Dermis microvascular lymphatic vessel endothelial cell (primary cell): ENCODE measurements at regions not wholly inside any gene's neighbourhood (a gene's known extent, or its start where the extent isn't known, plus 50 kb on each side); places are given as distances from the start of the nearest gene placed in this dataset.

Experiments used
- DNase-seq, 2 donors: peaks; one replicate each; pipeline versions ENCODE4 v3.0.0 to v3.0.0-alpha.2; 2010; ENCODE audit warnings: low read depth in 2 of 2

DNA sequence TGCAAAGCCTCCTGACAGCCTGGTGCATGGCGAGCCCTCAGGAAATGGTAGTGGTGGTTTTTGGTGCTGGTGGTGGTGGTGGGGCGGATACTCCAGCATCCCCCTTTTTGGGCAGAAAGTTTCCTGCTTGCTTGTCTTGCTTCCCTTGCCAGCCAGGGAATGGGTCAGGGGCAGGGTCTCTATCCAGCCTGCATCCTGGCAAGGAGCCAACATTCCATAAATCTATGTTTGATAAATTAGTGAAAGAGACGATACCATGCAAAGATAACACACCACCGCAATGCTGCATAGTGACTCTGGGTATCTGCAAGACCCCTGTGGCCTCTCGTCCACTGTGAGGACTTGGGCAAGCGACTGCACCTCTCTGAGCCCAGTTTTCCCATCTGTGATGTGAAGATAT lies 246.2 kb downstream of the LRFN2 start:
- no peak for DNase-seq

DNA sequence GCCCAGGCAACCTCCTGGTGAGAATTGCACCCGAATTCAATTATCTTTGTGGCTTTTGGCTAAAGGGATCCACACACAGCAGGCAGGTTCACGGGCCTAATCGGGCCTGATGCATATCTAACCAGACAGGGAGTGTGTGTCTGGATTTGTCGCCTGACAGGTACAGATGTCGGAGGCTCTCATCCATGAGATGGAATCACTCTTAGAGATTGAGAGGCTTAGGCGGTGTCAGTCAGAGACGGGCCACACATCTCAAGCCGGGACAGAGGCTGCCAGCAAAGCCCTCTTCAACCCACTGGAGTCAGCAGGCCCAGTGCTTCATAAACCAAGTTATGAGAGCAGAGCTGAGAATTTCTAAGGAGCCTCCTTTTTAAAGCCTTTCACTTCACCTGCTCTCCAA lies 247.0 kb downstream of the LRFN2 start:
- DNase-seq = no peak

DNA sequence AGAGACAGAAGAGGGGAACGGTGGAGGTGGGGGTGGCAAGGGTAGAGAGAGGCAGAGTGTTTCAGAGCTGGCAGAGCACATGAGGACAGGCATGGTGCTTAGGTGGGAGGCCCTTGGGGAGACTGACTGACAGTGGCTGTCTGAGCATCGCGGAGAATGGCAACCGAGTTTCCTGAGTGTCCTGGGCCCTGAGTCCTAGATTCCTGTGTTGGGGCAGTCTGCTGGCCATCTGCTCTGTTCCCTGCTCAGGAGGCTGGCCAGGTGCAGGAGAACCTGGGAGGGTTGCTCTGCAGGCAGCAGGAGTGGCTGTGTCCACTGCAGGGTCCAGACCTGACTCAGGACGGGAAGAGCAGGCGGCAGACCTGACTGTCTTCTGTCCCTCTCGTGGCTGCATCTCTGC lies 248.9 kb downstream of the LRFN2 start:
- DNase-seq = no peak

DNA sequence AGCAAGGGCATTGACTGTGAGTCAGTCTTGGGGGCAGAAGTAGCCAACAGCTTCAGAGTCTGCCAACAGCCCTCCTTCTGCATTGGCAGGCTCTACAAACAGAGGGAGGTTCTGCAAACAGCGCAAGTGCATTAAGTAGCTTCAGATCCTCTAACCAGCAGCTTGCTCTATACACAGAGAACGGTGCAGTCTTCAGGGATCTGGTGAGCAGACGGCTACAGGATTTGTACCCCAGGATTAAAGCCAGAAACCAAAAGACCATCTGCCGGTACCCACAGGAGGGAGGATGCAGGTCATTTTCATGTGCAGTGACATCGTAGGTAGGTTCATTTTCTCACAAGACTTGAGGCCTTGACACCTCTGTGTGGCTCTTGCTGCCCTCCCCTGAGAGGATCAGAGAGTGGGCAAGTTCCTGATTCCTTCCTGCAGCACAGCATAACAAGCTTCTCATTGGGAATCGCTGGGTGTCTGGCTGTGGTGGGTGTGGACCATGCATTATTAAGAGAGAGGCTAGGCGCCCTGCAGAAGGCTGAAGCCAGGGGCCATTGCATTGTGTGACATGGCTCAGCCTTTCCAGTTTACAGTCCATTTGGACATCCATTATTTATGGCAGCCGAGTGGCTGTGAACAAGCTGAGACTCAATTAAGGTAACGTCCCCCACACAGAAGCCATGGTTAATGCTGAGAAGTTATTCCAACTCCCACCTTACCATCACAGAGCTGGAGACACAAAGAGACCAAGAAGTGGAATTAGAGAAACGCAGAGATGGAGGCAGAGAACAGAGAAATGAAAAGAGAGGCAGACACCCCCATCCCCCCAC lies 250.0 kb downstream of the LRFN2 start:
- DNase-seq = no peak

DNA sequence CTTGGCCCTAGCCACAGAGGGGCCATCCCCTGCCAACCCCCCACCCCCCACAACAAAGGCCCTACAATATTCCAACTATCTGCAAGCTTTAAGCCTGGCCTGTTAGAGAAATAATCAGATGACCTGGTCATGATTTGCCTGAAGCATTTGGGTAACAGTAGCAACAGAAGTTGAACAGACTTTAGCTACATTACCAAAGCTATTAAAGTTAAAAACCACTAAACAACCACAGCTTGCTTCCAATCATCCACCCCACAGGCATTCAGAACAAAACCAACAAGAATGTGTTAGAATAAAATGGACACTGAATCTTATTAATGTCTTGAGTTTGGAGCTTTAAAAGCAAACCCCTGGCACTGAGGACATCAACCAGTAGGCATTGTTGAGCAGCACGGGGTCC lies 250.9 kb downstream of the LRFN2 start:
- DNase-seq = no peak

DNA sequence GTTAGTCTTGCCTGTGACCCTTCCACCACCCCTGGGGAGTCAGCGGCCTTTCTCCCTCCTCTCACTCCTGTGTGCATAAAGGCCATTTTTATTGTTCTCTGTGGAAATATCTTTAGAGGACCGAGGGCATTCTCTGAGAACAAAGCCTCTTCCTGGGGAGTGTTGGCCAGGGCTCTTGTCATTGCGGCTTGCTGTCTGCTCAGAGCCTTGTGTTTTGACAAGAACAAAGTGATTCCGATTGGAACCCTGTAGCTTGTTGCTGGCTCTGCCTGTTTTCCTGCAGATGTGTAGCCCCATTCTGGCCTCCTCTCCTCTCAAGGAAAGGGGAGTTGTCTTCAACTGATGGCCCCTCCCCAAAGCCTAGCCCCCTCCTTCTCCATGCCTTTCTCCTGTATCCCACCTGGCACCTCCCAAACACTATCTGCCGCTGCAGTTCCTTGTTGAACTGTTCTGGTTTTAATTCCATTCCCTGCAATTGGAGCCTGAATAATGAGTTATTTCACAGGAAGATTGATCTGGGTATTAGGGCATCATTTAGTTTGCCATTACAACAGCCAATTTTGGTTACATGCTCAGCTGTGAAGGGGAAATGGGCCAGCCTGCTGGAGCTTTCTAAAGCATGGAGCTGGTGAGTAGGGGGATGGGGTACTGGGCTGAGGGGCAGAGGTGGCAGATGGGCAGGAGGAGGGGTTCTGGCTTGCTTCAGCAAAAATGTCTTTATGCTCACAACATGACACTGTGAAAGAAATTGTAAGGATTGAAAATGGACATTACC lies 252.5 kb downstream of the LRFN2 start:
- DNase-seq = no peak

DNA sequence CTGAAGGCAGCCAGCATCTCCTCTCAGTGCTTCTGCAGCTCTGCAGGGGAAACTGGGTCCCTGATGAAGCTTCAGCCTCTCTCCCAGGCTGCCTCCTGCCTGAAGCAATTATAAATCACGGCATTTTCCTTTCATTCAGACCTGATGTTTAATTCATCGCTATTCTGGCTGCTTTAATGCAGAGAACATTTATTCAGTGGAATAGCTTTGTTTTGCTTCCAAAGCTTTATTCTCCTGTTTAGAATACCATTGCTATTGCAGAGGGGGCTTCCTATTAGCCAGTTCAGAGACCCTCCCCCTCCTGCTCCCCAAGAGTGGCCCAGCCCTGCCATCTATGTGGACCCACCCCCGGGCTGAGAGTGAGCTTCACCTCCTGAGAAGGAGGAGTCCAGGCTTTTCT lies 255.6 kb downstream of the LRFN2 start:
- DNase-seq = no peak

DNA sequence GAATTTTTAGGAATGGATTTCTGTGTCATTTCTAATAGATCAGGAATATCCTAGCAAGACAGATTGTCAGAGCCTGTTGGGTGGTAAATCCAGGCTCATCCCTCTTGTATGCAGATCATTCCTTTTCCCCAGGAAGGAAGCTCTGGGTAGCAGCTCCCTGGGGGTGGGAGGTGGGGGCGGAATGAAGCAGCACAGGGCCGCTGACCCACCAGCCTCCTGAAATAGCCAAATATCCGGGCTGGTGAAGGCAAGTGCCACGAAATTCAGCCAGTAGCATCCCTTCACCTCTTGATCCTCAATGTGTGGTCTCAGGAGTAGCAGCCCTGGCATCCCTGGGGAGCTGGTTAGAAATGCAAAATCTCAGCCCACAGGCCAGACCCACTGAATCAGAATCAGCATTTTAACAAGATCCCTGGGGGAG lies 256.9 kb downstream of the LRFN2 start:
- no peak for DNase-seq

DNA sequence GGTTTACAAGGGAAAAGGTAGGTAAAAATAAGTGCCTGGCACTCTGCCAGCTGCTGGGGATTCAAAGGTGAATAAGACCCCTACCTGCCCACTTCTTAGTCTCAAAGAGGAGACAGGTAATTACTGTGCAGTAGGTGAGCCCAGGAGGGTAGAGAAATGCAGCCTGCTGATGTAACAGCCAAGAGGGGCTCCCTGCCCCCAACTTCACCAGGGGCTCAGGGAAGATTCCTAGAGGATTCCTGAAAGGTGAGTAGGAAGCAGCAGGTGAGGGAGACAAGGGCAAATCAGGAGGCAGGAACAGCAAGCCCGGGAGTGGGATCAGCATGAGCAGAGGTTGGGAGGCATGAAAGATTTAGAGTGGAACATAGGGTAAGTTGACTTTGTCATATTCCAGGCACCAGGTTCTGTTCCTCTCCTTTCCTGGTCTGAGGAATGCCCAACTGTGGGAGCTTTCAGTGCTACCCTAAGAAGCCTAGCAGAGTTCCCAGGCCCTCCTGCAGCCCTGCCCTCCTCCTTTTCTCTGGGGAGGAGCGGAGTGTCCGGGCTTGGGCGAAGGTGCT lies 258.1 kb downstream of the LRFN2 start:
- DNase-seq = no peak

DNA sequence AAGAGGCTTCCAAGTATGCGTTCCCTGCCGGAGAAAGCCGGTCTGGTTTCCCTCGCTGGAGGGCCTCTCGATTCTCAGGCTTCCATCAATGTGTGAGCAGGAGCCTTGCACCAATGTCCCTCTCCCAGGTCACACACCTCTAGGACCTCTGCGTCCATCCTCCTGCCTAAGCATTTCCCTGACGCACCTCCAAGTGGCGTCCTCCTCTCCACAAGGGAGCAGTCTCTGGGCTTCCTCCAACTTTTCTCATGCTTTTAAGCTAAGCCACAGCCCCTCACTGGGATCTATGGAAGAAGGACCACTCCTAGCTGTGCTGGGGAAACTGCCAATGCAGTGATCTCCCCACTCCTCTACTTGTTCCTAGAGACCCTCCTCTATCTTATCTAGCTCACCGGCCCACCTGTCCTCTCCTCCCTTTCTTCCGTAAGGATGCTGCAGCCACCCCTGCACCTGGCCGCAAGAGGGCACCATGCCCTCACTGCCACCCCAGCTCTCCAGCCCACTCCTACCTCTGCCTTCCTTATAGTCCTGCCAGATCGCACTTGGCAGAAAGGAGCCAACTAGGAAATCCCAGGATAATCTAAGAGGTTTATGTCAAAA lies 258.7 kb downstream of the LRFN2 start:
- peak in 1 of 2 donors; percentile 9 for DNase-seq

DNA sequence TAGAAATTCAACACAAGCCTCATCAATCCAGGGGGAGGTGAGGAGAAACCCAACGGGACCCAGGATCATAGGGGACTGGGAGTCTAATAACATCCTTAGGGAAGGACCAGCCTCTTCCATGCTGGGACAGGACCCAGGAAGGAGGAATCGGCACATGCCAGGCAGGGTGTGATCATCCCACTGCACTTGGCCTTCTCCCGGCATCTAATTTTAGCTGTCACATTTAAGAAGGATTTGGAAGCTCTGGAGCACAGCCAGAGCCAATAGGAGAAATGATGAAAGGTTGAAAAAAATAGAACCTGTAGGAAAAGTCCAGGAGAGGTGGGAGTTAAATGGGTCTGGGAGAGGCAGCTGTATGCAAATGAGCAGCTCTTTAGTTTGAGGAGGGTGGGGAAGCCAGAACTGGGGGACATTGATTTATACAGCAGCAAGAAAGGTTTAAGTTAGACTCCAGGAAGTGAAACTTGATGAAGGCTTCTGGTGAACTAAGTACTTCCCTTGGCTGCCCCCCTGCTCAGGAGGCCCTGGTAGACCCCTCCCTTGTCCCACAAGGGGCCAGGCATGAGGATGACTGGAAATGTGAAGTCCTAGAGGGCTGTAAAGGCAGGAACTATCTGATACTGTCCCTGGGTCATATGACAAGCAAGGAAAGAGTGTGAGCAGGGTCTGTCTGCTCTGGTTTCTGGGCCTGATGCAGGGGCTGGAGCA lies 260.3 kb downstream of the LRFN2 start:
- DNase-seq = no peak

DNA sequence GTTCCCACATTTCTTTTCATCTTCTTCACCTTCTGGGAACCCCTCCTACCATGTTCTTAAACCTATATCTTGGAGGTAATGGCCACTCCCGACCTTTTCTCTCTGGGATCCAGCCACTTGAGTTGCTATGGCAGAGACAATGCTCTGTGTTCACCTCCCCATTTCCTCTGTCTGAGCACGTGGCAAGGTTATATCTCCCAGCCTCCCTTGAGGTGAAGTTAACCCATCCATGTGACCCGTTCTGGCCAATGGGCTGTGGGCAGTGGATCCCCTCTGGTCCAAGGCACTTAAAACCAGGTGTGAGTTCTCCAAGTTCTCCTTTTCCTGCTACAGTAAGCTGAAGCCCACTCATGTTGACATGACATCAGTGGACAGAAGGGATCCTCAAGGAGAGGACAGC lies 261.4 kb downstream of the LRFN2 start:
- no peak for DNase-seq

DNA sequence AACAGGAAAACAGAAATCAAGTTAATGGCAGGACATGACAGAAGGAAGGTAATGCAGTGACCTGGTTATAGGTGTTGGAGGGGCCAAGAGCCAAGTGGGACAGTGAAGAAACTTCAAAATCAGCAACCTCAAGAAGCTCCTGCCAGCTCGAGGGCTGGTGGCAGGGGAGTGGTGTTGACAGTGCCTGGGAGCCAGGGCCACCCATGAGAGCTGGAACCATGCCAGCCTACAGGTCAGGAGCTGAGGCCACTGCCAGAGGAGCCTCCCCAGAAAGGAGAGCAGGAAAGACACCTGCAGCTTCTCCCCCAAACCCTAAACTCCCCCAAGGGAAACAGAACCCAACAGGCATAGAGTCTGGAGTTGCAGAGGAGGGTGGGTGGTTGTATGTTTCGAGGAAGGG lies 262.1 kb downstream of the LRFN2 start:
- DNase-seq = no peak

DNA sequence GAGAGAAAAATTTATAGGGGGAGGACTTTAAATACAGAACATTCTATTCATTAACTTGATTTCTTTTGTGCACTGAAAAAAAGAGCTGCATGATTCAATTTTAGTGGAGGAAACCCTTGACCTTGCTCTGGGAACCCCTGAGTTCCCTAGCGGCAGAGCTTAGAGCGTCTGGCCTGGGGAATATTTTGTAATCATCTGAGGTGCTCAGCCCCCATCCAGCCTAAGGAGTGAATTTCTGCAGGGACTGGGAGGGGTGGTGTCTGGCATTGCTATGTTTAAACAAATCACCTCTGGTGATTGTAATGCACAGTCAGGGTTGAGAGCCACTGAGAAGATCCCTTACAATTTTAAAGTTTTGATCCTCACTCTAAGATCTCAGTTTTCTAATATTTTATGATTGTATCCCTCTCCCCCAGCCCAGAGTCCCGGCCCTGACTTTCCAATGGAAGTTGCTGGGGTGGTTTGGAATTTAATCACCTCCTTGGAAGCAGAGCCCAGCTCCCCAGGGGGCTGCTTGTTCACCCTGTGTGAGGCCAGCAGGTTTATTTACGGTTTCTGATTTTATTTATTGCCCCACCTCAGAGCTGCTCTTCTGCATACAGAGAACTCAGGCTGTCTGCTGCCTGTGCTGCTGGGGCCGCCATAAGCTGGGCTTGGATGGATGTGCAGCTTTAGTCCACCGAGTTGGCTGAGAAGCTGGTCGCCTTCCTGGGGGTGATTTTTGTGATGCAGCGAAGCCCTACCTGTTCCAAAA lies 263.1 kb downstream of the LRFN2 start:
- DNase-seq = no peak

DNA sequence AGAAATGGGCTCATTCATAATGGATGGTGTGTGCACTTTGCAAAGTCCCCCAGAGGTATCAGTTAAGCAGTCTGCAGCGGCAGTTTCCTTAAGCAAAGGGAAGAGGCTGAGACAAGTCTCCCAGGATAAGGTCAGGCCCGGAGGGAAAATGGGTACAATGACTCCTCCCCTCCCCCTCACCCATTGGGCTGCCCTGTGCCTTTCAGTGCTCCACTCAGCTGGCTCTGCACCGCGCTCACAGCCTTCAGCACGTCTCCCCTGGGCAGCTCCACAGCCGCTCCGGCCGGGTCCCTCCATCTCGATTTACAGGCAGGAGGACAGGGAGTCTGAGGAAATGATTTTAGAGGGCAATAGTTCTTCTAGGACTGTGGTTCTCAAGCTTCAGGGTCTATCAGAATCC lies 264.8 kb downstream of the LRFN2 start:
- DNase-seq = no peak

DNA sequence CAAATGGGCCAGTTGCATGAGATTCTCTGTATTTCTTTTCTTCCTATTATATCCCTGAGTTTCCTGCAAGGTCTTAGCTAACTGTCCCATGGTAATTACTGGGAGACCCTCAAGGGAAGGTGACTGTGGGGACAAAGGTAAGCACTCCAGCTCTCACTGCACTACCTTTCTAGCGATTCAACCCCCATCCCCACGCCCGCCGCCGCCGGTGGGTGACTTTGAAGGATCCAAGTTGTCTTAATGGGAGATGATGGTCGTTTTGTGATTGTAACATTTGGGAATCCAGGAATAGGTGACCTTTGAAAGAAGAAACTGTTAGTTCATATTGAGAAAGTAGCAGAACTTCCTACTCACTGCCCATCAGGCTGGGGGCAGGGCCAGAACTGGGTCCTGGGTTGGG lies 265.5 kb downstream of the LRFN2 start:
- DNase-seq = no peak

DNA sequence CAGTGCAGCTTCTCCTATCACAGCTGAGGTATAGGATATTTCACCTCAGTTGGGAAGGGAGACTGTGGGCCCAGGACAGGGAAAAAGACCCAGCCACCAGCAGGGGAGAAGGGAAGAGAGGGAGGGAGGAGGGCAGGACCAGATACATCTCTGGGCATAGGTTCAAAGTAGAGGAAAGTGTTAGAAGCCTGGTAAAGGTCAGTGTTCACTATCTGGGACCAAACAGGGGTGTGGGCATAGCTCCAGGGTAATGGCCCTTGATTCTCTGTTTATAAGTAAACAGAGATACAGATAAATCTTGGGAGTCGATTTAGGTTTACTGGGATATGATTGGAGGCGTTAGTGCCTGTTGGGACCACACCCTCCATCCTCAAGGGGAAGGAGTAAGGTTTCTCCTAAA lies 266.2 kb downstream of the LRFN2 start:
- DNase-seq = no peak

DNA sequence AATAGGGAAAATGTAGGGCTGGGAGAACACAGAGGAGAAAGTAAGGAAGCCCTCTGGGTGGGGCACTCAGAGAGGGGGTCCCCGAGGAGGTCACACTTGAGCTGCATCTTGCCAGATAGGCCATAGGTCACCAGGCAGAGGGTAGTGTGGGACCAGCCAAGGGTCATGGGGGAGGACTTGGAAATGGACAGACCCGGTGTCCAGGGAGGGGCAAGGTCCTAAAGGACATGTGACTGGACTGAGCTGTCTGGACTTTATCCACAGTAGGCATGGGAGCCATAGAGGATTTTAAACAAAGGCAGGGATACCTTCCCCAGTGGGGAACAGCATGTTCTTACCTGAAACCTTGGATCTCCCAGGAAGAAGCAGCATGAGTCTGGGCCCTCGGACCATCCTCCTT lies 266.7 kb downstream of the LRFN2 start:
- DNase-seq = no peak

DNA sequence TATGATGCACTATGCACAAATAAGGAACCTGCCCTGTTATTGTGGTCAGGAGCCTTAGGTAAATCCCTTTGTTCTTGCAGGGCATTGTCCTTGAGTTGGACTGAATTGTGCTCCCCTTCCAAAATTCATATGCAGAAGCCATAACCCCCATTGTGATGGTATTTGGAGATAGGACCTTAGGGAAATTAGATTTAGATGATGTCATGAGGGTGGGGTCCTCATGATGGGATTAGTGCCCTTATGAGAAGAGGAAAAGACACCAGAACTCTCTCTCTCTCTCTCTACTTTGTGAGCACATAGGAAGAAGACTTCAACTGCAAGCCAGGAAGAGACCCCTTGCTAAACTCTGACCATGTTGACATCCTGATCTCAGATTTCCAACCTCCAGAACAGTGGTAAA lies 268.0 kb downstream of the LRFN2 start:
- DNase-seq = no peak

DNA sequence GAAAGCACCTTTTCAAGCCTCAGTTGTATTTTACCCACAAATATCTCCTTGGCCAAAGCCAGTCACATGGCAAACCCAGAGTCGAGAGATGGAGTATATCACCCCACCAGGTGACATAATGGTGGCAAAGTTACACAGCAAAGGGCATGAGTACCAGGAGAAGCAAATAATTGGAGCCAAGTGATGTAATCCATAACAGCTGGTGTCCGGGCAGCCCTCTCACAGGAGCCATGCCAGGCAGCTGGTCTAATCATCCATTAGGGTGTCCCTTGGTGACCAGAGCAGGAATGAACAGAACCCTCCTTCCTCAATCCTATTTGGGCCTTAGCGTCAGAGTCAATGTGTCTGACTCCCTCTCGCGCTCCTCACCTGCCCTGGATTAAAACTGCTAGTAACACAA lies 272.1 kb downstream of the LRFN2 start:
- DNase-seq = no peak

DNA sequence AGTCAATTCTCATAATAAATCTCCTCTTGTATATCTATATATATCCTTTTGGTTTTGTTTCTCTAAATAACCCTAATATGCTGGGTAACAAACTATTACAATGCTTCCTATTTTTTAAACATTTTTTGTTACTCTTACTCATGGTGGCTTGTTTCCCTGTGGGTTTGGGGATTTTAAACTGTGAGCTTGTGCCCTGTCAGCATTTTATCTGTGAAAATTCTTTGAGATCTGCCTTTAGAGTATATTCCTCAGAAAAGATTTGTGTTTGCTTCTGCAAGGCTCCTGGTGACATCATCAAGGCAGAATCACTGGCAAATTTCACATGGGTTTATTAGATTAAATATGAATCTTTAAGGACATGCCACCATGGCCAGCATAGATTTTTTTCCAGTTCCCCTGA lies 273.6 kb downstream of the LRFN2 start:
- no peak for DNase-seq
